NCI-H524 (cell line): ENCODE measurements at regions not wholly inside any gene's neighbourhood (a gene's known extent, or its start where the extent isn't known, plus 50 kb on each side); places are given as distances from the start of the nearest gene placed in this dataset.

Source experiments
- DNase-seq, 2 experiments: peaks; one replicate each; lab custom pipeline; 2025; lab: John Stamatoyannopoulos, UW

GRCh38 chr2:207236156-207236935 lies 70.6 kb upstream of the KLF7 start:
- DNase-seq, result no peak

GRCh38 chr2:207238831-207239701 lies 73.3 kb upstream of the KLF7 start:
- DNase-seq, result no peak

- no peak for DNase-seq
Observed at GRCh38 chr2:207239754-207240494, 74.2 kb upstream of the KLF7 start.

GRCh38 chr2:207240649-207241048 lies 74.9 kb upstream of the KLF7 start:
- no peak for DNase-seq

- no peak for DNase-seq
Observed at GRCh38 chr2:207241198-207241597, 75.5 kb upstream of the KLF7 start.

- no peak for DNase-seq
Observed at GRCh38 chr2:207243601-207244000, 77.9 kb upstream of the KLF7 start.

GRCh38 chr2:207244971-207245925 lies 79.5 kb upstream of the KLF7 start:
- DNase-seq, result no peak

- DNase-seq, result no peak
Observed at GRCh38 chr2:207248702-207249377, 83.1 kb upstream of the KLF7 start.

- DNase-seq, result no peak
Observed at GRCh38 chr2:207251022-207251421, 85.3 kb upstream of the KLF7 start.

GRCh38 chr2:207251573-207252192 lies 85.9 kb upstream of the KLF7 start:
- no peak for DNase-seq

- no peak for DNase-seq
Observed at GRCh38 chr2:207252416-207252815, 86.7 kb upstream of the KLF7 start.

GRCh38 chr2:207252979-207253645 lies 87.4 kb upstream of the KLF7 start:
- DNase-seq, result peak; percentile 93 to 96

- no peak for DNase-seq
Observed at GRCh38 chr2:207253666-207254345, 88.1 kb upstream of the KLF7 start.

GRCh38 chr2:207254591-207255464 lies 89.1 kb upstream of the KLF7 start:
- DNase-seq, result no peak

- DNase-seq, result no peak
Observed at GRCh38 chr2:207255565-207256470, 90.1 kb upstream of the KLF7 start.

GRCh38 chr2:207256476-207257207 lies 90.9 kb upstream of the KLF7 start:
- no peak for DNase-seq
